ENCODE measurements at regions not wholly inside any gene's neighbourhood (a gene's known extent, or its start where the extent isn't known, plus 50 kb on each side); places are given as distances from the start of the nearest gene placed in this dataset.

DNA sequence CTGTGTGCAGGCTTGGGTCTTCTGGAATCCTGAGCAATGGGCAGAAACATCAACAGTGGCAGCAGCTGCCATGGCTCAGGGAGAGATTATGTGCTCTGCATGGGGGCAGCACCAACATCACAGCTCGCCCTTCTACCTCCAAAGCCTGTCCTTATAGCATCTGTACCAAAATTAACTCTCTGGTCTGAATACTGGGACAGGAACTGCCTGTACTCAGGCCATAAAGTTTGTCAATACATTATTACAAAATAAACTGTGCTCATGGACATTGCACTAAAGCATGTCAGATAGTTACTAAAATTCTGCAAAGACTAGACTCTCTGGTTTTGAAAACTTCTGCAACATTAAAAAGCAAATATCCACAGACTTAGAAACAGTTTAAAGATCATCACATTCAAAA lies 91.6 kb downstream of the ZC3H11B start:
- no peak for DNase-seq (ENCODE audit: low spot score)

DNA sequence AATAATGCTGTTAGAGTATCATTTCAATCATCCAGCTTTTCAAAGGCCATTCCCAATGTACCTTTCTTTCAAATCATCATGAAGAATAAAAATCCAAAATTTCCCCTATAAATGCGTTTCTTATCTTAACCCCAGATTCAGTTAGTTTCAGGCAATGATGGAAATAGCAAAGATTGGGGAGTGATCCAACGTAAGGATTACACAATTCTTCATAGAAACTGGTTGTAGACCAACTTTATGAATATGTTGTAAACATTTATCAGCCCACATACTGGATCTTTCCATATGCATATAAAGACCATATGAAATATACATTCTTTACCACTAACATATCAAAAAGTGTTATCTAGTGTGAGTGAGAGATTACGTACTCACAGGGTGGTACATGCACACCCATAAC lies 92.7 kb downstream of the ZC3H11B start:
- DNase-seq (ENCODE audit: low spot score), result no peak

DNA sequence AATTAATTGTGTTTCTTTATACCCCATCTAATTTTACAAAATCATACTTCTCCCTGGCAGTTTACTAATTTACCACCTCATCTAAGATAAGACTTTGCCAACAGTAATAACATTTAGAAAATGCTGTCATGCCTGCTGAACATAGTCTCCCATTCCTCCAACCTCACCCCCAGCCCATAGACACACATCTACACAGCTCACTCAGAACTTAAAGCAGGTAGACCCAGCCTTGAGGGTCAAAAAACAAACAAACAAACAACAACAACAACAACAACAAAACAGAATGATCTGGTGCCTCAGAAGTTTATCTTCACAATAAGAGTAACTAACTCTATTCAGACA lies 94.0 kb downstream of the ZC3H11B start:
- DNase-seq (ENCODE audit: low spot score), result no peak

DNA sequence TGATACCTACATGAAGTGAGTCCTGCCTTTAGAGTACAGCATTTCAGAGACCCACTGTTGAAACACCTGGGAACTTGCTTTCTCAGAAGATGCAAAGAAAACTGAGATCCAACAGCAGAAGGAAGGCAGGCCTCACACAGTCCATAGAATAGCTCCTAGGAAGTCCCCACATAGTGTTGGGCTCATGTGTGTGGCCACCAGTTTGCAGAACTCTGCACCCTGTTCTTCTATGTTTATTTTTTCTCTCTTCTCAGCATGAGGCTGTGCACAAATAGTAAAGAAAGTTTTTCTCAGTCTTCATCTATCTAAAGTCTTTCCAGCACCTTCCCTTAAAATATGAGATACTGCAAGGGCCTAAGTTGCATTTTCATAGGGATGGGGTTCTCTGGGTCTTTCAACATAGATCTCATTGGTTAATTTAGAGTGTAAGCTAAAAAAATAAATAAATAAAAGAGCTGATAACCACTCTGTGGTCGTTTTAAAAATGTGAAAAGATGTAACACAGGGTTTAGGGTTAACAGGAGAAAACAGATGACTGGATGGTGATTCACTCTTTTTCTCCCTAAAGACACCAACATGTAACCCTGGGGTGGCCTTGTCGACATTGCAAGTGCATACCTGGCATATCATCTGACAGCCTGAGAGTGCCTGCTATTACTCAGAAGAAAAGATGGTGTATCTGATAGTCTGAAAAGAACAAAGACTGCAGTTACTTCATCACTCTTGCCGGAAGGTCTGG lies 94.6 kb downstream of the ZC3H11B start:
- DNase-seq (ENCODE audit: low spot score), result peak; percentile 35

DNA sequence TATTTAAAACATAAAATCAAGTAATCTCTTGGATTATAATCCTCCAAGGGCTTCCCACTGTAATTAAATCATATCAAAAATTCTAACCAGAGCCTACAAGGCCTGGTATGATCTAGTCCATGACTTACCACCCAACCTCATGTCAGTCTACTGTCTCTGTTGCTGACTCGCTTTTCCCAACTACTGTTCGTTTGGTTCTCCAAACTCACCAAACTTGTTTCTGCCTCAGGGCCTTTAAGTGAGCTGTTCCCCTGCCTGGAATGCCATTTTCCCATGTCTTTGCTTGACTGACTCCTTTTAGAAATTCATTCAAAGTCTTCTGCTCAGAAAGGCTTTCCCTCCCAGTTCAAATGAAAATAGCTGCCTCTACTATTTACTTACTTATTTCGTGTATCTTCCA lies 95.9 kb downstream of the ZC3H11B start:
- no peak for DNase-seq (ENCODE audit: low spot score)

DNA sequence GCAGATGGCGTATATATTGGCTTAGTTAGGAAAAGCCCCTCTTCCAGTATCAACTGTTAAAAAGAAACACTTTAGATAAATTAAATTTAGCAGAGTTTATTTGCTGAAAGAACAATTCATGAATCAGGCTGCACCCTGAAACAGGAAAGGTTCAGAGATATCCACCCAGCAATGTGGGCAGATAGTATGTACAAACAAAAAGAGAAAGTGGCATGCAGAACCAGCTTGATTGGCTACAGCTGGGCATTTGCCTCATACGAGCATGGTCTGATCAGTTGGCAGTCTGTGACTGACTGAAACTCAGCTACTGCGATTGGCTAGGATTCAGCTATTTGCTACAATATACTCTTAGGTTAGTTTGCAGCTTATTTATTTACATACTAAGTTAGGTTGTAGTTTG lies 98.2 kb downstream of the ZC3H11B start:
- no peak for DNase-seq (ENCODE audit: low spot score)

DNA sequence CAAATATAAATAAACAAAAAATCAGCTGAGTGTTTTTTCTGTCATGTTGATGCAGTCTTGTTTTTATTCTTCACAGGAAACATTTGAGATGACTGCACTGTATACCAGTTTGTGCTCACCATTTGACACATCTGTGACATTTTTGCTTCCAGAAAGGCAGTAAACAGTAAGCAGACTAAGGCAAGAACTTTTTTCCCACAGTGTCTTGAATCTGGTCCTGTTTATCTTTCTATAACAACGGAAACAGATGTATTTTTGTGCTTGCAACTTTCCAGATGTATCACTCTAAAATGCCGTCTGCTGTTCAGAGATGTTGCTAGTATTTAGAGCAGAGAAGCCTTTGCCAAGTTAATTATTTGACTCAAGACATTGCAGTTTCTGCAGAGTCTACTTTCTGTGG lies 105.5 kb downstream of the ZC3H11B start:
- DNase-seq (ENCODE audit: low spot score), result no peak

DNA sequence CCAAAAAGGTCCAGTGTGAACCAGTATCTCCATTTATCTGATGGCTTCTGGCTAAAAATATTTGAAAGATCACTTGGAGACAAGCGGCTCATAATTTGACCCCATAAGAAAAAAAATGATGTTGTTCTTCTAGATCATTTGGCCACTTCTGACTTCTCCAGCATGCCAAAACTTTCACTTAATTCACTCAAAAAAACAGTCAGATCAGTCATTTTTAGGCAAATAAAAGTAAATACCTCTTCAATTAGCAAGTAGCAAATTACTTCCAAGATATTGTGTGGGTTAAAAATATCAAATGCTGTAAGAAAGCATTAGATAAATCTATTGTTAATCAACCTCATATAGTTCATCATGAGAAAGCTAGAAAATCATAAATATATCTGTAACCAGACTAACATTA lies 106.0 kb downstream of the ZC3H11B start:
- DNase-seq (ENCODE audit: low spot score), result no peak

DNA sequence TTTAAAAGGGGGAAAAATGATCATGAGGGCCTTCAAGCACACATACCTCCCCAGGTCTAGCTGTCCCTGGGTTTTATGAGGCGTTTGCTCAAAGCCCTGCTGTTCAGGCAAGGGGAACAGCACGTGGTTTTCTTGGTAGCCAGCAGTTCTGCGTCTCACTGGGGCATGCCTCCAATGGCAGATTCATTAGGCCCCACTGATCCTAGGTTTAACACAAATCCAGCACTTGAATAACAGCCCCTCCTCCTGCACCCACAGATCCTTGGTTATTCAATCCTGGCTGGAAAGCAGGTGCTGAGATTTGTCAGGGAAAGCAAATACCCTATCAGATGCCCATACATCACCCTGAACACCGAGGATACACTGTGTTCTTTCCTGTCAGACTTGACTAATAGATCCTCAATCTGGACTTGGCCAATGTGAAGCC lies 106.4 kb downstream of the ZC3H11B start:
- no peak for DNase-seq (ENCODE audit: low spot score)

DNA sequence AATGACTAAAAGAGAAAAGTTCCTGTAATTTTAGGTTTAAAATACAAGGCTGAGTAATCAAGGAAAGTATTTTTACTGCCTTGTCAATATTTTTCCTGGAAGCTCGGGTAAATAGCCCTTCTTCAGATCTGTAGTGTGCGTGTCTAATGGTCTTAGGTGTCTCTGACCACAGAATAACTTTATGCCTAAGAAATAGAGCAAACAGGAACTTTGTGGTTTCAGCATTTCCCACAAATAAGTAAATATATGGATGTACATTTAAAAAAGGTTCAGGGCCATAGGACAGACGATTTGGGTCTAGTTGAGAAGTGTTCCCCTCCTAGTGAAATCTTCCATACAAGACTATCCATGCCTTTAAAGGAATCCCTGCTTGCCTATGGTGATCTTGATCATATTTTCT lies 107.0 kb downstream of the ZC3H11B start:
- no peak for DNase-seq (ENCODE audit: low spot score)

DNA sequence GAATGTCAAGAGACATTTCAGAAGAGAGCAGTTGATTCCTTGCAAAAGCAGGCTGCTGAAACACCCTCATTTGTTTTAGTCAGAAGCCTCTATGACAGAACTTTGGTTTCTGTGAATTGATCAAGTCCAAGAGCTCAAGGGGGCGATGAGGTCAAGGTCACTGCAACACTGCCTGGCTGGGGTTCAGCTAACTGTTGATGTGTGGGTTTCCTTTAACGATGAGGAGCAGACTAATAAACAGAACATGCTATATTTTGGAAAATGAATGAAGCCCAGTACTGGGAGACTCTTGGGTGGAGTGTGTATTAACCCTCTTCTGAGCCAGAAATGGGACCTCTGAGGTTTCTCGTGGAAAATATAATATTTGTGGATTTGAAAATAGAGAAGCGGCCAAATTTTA lies 109.3 kb downstream of the ZC3H11B start:
- no peak for DNase-seq (ENCODE audit: low spot score)

DNA sequence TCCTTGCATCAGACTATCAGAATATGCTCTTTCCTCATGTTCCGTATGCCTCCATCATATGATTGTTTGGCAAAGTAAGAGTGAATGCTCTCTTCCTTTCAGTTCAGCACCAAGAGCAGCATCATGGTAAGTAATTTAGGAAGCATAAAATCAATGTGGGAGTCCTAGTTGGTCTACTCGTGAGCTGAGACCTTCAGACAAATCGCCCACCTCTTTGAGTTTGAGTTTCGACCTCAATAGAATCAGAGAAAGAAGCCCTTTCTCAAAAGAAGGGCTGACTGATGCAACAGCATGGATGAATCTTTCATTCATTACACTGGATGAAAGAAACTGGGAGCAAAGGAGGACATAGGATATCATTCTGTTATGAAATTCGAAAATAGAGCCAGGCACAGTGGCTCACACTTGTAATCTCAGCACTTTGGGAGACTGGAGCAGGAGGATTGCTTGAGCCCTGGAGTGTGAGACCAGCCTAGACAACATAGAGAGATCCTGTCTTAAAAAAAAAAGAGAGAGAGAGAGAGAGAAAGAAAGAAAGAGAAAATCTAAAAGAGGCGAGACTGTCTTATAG lies 112.5 kb downstream of the ZC3H11B start:
- DNase-seq (ENCODE audit: low spot score), result no peak

DNA sequence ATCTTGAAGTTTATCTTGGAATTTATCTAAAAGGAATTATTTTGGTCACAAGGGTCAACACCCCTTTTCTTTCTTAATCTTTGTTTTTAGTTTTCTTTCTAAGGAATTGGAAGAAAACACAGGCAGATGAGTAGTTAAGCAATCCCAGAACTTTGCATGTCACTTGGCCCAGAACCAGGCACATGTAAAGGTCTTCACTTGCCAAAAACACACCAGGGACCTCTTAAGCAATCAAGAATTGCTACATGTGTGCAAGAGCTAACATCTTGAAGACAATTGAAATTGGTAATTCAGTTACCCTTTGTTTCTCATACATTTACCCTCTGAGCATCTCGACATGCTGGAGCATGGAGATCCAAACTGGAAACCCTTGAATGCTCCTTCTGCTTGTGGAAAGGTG lies 114.2 kb downstream of the ZC3H11B start:
- peak; percentile 9 for DNase-seq (ENCODE audit: low spot score)

DNA sequence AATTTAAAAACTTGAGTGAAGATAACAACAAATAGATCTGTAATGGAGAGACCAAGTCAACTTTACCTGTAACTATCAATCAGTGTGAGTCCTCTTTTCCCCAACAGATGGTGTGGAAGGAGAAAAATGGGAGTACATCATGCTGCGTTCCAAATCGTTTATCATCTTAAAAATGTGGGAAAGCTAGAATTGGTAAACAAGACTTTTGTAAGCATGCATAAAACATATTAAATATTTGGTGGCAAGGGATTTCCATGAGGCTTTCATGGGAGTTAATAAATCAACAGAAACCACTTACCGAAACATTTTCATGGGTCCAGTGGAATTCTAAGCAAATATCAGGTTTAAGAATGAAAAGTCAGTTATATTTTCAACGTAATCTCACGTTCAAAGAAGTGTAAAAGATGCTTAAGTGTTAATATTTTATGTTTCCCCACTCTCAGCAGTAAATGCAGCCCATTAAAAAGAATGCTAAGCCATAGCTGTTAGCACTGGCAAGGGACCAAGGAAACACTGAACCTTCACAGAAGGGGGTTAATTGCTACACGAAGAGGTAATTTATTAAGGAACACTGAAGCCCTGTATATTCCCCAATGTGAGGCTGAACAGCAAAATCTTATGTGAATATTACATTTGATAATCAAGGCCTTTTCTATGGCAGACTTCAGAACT lies 117.0 kb downstream of the ZC3H11B start:
- no peak for DNase-seq (ENCODE audit: low spot score)

DNA sequence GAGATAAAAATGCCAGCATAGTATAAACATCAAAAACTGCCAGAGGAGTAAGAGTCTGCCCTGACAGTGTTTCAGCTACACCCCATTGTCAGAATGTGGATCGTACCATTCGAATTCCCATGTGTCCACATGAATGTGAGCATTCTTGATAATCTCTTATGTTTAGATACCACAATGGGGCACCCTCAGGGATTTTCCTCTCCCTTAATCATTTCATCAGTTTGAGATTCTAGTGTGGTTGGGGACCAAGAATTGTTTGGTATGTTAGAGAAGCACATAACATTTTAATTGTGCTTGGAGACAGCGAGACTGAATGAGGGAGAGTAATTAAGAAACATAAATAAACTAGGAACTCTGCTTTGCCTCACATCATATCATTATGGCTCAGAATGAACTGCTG lies 120.2 kb downstream of the ZC3H11B start:
- DNase-seq (ENCODE audit: low spot score), result no peak

DNA sequence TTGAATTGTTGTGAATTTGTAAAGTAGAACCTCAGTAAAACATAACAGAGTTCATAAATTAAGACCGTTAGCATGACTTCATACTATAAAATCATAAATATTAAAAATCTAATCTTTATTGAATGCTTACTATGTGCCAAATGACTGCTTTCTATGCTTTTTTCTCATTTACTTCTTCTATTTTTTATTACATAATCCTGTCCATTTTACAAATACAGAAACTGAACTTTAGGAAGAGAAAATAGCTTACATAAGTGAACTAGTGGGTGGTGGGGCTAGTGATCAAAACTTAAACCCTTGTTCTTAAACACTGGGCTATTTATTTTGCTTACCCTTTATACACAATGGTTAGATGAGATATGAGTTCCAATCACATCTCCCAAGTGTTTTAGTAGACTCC lies 122.3 kb downstream of the ZC3H11B start:
- DNase-seq (ENCODE audit: low spot score), result no peak

DNA sequence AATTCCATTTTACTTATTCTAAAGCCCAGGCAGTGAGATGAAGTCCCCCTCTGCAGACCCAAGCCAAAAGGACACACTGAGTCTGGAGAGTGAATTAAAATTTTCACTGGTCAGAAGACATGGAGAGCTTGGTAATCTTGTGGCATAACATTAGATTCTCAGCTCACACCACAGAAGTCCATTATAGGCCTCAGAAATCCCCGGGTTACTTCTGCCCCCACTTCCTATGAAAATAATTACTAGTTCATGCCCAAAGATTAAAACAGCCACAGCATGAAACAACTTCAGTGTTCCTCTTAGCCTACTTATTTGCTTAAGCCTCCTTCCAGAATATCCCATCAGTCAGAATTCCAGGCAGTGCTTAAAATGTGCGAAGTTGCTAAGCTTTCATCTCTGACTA lies 123.3 kb downstream of the ZC3H11B start:
- DNase-seq (ENCODE audit: low spot score), result no peak

DNA sequence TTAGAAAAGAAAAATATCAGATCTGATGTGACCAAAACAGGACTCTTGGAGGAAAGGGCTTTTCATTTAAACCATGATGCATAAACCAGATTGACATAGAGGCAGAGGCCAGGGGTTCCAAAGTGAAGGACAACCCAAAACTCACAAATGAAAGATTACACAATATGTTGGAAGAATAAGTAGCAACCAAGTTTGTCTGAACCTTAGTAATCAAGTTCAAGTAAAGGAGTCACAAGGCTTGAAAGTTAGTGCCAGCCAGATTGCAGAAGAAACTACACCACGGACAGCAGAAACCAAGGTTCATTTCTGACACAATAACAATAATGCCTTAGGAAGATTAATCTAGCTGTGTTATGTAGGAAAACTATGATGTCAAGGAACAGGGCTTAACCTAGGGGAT lies 124.6 kb downstream of the ZC3H11B start:
- no peak for DNase-seq (ENCODE audit: low spot score)

DNA sequence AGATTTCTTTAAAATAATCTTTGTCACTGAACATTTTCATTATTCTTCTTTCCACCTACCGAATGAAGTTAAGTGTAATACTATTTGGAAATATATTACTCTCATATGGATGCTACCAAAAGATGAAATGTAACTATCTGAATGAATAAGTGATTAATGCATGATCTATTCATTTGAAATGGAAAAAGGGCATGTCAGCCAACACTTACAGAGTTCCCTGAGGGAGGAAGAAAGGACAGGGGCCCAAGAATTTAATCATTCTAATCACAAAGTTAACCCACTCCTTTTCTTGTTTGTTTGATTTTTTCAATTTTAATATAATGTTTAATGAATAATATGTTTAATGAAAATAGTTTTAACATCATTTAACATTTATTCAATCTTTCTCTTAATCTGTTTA lies 129.4 kb downstream of the ZC3H11B start:
- no peak for DNase-seq (ENCODE audit: low spot score)

DNA sequence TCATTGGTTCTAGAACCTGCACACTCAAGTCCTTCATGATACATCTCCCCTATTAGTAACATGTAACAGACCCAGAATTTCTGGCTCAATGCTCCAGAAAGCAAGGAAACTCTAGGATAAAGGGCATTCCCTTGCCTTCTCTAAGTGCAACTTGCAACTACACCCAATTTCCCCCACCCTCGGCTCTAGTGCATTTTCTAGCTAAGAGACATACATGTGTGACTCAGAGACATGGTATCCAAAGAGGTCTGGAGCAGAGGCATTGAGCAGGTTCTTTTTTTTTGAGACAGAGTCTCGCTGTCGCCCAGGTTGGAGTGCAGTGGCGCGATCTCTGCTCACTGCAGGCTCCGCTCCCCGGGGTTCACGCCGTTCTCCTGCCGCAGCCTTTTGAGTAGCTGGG lies 132.9 kb downstream of the ZC3H11B start:
- no peak for DNase-seq (ENCODE audit: low spot score)

DNA sequence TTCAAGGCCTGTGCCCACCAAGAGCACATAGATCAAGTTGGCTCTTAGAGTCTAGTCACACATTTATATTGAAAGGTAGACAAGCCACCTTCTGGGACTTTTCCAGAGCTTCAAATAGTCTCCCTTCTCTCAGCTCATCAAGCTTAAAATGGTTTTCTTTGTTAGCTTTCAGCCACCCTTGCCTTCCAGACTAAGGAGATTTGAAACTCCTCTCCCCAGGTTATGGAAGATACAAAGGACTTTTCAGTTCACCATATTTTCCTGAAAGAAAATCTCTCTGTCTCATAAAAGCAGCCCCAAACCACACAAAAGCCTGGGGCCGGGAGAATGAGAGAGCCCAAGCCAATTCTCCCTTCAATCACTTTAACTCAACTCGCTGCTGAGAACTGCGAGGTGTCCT lies 134.1 kb downstream of the ZC3H11B start:
- no peak for DNase-seq (ENCODE audit: low spot score)

DNA sequence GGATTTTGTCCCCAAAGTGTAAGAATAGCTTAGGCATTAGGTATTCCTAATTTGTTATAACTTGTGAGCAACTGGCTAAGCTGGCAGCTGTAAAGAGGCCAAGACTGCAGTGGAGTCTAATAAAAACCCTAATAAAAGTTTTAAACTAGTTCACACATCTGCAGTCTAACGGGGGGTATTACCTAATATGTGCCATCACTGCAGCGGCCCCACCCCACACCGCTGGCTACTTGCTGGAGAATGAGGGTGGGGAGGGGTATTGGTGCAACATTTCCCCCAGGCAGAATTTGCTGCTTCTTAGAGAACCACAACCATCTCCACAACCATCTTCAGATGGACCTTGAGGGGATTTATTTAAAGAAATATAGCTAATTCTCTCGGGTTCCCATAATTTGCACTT lies 135.0 kb downstream of the ZC3H11B start:
- DNase-seq (ENCODE audit: low spot score), result no peak

DNA sequence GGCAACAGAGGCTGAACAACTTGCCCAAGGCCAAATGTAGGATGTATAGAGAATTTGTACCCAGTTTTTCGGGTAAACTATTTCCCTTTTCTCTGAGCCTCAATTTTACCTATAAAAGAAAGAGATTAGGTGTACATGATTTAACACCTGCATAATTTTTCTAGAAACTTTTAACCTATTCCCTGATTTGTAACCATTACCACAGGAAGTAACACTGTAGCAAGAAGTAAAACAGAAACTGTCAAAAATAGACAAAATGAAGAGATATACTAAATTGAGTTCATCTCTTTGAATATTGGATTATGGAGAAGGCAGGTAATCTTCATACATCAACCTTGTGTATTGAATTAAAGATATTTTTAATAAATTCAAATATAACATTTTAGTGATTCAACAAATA lies 136.2 kb downstream of the ZC3H11B start:
- DNase-seq (ENCODE audit: low spot score), result no peak

DNA sequence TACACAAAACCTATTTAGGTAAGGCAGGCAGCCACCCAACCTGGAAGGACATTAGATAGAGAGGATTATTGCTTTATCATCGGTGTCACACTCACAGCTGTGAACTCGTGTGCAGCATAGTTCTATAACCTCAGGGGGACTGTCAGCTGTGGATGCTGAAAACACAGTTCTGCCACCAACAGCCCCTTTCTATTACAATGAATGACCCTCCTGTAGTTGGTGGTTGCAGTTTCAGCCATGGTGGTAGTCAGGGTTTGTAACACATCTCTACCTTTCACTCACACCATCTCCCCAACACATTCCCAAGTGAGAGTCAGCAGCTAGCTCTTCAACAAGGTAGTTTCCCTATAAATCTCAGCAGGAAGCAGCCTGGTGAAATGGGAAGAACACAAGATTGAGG lies 136.8 kb downstream of the ZC3H11B start:
- DNase-seq (ENCODE audit: low spot score), result no peak

Data from GM03348 (cell line).